RKO (cell line): ENCODE measurements at regions not wholly inside any gene's neighbourhood (a gene's known extent, or its start where the extent isn't known, plus 50 kb on each side); places are given as distances from the start of the nearest gene placed in this dataset.
A peak's percentile ranks its signal among the peaks of the same experiment; 100 is the strongest.

ENCODE experiments used
- DNase-seq: peaks from one replicate; pipeline ENCODE4 v3.0.0-alpha.2; 2016; ENCODE audit warnings: low spot score

DNA sequence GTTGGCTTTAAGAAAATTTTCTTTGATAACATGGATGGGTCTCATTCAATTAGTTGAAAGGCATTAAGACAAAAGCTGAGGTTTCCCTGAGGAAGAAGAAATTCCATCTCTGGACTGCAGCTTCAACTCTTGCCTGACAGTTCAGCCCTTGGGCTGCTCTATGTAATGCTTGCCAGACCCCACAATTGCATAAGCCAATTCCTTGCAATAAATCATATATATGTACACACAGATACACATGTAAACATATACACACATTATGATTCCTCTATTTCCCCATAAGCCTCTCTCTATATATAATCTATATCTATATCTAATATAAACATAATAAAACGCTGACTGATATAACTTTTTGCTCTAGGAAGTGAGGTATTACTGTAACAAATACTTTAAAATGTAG is 301.5 kb upstream of the PRMT6 start:
- no peak for DNase-seq

DNA sequence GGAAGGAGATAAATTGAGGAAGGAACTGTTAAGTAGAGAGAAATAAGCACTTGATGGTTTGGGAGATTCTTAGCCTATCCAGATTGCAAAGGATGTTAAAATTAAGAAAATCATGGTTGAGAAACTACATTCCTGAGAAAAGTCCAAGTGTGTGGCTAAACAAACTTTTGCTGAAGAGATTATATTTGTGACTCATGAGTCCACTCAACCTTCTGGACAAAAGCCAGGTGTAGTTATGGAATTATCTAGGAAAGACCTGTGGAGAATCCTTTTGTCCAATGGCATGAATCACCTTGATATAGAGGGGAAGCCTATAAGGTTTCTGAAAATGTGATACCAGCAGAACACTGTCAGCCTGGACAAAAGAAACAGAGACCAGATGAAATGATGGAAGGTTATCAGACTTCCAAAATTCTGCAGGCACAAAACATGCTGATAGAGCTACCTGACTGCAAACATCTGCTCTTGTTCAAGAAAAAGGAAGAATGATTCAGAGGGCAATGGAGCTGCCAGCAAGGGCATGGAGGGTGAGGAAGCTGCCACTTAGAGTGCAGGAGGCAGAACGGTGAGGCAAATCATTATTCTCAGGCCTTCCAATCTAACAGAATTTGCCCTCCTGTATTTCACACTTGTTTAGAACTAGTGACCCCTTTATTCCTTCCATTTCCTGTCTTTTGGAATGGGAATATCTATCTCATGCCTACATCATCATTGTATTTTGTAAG is 300.6 kb upstream of the PRMT6 start:
- peak; percentile 24 for DNase-seq

DNA sequence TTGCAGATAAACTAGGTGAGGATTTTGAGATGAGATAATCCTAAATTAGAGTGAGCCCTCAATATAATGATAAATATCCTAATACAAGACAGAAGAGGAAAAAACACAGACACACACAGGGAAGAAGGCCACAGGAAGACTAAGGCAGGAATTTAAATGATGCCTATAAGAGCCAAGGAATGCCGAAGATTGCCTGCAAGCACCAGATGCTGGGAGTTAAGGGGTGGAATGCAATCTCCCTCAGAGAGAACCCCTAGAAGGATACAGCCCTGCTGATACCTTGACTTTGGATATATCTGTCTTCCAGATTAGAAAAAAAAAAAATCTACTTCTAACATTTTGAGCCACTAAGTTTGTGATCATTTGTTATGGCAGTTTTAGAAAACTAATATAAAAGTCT is 299.7 kb upstream of the PRMT6 start:
- DNase-seq = no peak

DNA sequence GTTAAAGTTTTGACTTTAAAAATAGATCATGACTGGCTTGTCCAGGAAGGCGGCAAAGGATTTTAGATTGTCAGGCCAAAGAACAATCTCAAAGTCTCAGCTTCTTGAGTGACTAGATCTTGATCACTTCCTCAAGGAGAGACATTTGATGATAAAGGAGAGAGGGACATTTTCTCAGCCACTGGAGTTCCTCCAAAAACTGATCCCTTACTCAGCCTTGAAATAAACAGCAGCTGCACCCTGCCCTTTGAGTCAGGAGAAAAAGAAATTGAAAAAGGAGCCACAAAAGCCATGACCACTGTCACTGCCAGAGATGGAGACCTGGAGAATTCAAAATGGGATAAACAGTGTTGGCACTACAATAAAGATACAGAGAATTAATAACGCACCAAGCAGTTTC is 288.4 kb upstream of the PRMT6 start:
- no peak for DNase-seq

DNA sequence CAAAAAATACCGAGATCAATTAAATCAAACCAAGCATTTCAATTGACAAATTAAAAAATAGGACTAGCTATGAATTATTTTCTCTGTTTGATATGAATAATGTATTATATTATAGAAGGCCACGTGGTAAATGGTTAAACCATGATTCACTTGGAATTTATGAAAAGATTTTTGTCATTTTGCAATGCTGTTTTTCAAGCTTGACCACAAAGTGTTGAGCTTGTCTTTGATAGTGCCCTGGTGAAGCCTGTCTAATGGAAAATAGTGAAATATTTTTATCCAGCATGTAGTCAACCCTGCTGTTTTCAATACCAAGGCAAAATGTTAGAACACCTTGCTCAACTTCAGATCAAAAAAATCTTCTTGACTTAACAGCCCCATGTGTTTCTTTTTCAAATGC is 288.0 kb upstream of the PRMT6 start:
- DNase-seq = no peak

DNA sequence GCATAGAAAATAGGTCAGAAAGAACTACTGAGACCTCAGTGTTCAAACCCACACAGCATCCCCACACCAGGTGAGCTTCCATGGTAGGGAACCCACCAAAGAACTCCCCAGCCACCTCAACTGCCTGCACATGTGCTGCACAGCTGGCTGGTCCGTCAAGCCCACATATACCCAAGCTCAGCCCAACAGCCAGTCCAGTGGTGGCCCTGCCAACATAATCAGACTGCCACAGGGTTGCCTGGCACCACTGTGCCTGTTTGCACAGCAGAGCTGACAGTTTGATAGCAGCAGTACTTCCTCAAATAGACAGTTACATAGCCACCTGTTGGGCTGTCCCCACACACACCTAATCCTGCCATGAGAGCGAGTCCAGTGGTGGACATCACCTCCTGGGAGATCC is 283.3 kb upstream of the PRMT6 start:
- no peak for DNase-seq

DNA sequence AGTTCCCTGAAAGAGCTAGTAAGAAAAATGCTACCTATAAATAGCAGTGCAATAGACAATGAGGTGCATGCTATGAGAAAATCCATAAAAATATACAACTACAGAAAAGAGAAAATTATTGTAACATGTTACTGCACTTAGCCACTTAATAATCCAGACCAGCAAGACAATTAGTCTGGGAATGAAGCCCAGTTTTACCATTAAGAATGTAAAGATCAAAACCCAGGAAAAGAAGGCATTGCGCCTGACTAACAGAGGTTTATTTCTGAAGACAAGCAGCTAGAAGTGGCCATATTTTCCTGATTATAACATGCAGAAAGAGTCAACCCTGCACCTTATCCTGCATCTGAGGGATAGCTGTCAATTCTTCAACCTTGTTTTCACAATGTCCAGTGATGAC is 276.4 kb upstream of the PRMT6 start:
- no peak for DNase-seq

DNA sequence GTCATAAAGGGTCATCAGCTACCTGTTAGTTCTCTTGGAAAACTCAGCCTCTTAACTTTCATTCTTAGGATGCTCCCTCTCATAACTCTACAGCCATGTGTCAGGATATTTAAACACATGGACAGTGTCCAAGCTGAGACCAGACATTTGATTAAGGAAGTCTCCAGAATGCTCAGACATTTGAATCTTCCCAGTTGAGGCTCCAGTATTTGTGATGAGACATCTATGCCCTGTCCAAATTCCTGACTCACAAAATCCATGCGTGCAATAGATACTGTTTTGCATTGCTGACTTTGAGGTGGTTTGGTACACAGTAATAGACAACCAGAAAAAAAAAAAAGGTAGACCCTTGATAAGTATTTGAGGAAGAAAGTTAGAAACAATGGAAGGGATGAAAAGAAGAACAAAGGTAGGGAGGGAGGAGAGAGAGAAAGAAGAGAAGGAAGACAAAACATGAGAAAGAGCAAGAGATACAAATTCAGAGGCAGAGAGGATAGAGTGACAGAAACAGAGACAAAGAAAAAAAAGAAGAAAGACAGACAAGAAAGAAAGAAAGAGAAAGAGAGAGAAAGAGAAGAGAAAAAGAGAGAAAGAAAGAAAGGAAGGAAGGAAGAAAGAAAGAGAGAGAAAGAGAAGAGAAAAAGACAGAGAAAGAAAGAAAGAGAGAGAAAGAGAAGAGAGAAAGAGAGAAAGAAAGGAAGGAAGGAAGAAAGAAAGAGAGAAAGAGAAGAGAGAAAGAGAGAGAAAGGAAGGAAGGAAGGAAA is 275.5 kb upstream of the PRMT6 start:
- no peak for DNase-seq

DNA sequence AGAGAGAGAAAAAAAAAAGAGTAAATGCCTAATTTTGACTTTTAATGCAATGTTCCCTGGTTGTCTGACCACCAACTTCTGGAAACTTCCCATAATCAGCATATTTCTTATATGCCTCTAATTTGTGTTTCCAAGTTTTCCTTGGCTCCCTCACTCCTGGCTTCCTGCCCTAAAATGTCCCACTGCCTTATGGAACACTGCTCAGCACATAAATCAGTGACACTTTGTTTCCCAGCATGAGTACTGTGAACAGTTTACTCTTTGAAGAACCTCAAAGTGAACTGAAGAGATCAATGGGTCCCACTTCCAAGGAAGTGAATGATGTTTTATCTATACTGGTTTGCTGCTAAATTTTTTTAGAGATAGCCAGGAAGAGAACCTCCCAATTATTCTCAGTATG is 271.3 kb upstream of the PRMT6 start:
- DNase-seq = no peak

DNA sequence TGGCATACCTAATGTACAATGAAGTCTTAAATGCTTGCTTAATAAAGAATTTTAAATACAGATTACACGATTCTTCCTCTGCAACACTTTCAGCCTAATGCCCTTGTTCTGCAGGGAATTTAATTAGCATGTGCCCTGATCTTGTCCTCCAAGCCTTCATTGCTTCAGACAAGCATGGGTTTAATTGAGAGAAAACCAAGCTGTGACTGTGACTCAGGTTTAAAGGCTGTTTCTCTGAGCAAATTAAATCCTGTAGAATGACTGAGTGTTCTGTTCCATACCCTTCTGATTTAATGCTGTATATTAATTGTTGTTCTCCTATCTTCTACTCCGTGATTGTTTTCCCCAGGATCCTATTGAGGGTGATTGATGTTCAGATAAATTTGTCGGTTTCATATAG is 269.0 kb upstream of the PRMT6 start:
- DNase-seq = no peak

DNA sequence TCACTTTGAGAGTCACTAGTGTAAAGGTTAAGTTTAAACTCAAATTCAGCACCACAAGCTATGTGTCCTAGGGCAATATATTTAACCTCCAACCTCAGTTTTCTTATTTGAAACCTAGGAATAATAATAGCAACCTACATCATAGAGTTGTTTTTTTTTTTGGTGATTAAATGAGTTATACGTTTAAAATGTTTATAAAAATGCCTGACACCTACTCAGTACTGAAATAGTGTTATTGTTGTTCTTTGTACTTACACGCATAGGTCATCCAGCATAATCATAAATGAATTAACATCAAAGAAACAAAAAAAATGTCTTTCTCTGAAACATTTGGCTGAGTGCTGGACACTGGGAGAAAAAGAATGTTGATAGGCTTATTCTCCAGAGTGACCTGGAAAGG is 266.8 kb upstream of the PRMT6 start:
- DNase-seq = no peak

DNA sequence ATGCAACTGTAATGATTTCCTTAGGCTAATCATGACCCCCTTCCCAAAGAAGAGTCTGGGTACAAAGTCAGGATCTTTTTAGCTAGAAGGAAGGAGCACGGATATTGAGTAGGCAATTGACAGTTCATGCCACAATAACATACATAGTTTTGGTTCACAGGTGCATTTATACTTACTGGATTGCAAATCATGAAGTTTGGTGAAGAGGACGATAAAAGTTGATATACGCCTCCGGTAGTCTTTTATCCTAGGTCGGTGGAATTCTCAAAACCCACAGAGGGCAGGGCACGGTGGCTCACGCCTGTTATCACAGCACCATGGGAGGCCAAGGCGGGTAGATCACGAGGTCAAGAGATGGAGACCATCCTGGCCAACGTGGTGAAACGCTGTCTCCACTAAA is 265.4 kb upstream of the PRMT6 start:
- no peak for DNase-seq

DNA sequence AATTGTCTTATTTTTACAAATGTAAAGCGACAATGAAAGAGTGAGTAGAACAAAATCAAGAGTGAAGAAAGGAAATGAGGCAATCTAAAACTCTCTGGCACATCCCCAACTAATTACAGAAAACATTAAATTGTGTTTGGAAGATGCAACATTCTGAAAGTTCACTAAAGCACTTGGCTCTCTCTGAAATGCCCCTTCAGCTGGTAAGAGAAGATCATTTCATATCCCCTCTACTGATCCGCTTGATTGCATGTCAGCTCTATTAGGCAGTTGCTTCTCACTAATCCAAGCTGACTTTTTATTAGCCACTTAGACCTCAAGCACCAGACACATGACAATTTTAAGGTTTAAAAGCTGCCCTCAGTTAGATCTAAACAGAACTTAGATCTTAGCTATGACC is 262.8 kb upstream of the PRMT6 start:
- no peak for DNase-seq

DNA sequence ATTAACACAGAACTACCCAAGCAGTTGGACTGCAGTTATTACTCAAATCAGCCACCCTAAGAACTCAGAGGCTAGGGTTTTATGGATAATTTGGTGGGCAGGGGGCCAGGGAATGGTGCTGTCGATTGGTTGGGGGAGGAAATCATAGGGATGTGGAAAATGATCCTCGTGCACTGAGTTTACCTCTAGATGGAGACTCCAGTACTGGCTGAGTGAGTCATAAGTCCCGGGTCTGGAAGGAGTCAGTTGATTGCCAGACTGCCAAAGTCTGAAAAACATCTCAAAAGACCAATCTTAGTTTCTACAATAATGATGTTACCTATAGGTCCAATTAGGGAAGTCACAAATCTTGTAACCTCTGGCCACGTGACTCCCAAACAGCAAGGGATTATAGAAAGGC is 257.5 kb upstream of the PRMT6 start:
- DNase-seq = peak; percentile 23

DNA sequence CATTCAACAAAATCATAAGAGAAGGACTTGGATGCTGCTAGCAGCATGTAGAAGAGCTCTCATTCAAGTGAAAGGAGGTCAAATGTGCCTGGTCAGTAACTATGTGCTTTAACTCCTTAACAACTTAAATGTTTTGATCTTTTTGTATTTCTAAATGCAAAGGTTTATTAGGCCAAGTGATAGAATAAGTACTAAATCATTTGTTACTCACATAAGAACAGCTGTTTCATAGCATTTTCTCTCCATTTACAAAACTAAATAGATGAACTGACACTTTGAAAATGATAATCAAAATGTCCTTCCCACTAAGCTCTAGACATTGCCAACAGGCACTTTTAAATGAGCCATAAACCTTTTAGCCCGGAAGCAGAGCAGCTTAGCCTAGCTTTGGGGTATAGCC is 254.3 kb upstream of the PRMT6 start:
- DNase-seq = no peak

DNA sequence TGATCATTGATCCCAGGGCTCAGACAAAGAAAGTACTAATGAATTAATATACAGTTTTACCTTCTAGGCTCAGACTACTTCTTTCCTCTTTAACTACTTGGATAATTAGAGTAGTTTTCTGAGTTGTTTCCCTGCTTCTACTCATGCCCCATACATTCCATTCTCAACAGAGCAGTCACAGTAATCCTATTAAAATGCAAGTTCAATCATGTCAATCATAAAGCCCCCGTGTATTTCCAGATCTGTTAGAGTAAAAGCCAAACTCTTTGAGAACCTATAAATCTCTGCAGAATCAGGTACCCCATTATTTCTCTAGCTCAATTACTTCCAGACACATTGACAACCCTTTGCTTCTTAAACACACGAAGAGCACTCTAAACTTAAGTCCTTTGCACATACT is 242.1 kb upstream of the PRMT6 start:
- DNase-seq = no peak

DNA sequence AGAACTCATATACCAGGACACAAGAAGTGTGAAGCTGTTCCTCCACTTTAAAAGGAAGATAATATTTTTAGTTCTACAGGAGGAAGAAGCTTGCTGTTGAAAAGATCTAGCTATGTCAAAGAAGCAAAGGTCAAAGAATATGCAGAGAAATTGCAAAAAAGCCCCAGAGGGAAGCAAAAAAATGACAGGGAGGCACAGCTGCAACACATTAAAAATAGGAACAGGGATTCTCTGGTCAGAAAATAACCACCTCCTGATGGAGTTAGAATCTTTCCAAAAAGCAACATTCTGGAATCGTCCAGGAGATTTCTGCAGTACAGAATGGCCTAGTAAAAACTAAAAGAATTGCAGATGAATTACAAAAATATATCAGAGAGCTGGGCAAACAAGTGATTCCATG is 238.9 kb upstream of the PRMT6 start:
- no peak for DNase-seq

DNA sequence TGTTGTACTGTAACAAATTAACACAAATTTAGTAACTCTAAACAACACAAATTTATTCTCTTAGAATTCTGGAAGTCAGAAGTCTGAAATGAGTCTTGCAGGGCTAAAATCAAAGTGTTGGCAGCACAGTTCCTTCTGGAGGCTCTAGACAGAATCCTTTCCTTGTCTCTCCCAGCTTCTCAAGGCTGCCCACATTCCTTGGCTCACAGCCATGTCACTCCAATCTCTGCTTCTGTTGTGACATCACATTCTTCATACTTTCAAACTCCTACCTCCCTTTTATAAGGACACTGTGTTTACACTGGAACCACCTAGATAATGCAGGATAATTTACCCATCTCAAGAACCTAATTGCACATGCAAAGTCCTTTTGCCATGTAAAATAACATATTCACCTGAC is 225.0 kb upstream of the PRMT6 start:
- DNase-seq = no peak

DNA sequence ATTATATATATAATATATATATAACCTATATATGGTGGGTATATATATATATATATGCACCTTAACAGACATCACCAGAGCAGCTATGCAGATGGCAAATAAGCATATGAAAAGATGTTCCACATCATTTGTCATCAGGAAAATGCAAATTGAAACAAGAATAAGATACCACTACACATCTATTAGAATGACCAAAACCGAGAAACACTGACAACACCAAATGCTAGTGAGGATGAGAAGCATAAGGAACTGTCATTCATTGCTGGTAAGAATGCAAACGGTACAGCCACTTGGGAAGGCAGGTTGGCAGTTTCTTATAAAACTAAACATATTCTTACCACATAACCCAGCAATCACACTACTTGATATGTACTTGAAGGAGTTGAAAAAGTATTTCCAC is 219.8 kb upstream of the PRMT6 start:
- DNase-seq = no peak

DNA sequence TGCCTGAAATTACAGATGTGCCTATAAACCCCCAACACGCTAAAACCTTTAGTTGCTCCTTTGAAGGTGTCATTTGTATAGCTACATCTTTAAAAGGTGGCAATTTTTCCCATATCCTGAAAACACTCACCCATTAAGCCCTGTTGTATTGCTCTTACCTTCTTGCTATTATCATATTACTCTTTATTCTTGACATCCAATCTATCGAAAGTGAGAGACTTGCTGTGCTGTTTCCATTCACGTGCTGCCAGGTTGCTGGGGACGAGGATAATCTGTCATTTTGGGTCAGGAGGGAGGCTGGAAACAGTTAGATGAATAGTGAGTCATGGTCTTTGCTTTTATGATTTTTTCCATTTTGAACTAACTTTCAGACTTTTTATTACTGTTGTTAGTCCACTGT is 213.0 kb upstream of the PRMT6 start:
- DNase-seq = no peak

DNA sequence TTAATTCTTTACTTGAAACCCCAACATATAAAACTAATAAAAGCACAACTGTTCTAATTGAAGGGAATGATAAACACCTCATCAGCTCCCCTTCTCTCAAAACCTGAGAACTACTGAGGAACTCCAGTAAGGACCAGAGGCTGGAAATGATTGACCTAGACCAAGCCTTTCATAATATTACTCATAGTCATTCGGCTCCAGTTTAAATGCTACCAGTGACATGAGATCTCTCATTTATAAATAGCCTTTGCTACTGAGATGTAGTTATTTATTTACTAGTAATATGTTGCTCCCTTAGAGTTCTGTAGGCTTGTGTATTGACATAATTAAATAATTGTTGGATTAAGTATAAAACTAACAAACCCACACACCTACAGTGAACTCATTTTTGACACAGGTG is 209.8 kb upstream of the PRMT6 start:
- no peak for DNase-seq

DNA sequence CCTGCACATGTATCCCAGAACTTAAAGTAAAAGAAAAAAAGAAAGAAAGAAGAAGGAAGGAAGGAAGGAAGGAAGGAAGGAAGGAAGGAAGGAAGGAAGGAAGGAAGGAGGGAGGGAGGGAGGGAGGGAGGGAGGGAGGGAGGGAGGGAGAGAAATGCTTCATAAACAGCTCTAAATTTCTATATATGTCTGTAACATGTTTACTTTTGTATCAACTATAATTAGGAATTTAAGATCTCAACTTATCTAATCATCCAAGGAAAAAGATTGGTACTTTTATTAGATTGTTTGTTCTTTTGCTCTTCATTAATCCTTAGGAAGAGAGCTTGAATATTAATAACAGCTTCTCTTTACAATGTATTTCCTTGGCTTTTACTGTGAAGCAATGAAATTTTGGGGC is 195.4 kb upstream of the PRMT6 start:
- DNase-seq = no peak

DNA sequence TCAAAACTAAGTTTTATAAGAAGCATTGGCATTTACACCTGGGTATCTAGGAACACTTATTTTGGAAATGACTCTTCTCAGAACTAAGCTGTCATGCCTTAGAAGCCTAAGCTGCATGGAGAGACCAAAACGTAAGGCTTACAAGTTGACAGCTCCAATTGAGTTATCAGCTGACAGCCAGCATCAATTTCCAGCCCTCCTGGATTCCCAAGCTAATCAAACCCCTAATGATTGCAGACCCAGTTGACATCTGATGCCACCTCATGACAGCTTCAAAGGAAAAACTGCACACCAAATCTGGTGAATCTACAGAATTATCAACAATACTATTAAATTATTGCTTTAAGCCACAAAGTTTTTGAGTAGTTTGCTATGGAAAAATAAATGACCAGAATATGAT is 187.6 kb upstream of the PRMT6 start:
- no peak for DNase-seq

DNA sequence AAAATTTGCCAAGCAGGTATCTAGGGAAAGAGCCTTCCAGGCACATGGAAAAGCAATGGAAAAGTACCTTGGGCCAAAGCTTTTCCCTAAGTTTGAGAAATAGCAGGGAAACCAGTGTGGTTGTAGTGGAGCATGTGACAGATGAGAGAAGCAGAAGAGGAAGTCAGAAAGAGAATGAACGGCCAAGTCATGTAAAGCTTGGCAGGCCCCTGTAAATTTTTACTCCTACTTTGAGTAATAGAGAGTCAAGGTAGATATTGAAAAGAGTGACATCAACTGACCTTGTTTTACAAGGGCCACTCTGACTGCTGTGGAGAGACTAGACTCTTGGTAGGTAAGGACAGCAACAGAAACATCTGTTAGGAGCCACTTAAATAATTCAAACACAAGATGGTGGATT is 180.9 kb upstream of the PRMT6 start:
- no peak for DNase-seq
